ENCODE measurements at regions not wholly inside any gene's neighbourhood (a gene's known extent, or its start where the extent isn't known, plus 50 kb on each side); places are given as distances from the start of the nearest gene placed in this dataset.

- TF ChIP-seq CTCF (conservative IDR thresholded peaks at IDR 0.05) (no peak), ZFX (IDR thresholded peaks at IDR 0.05) (no peak)
These were observed 233.8 kb upstream of the UBASH3B start for GRCh38 chr11:122421702-122422101.

All from C4-2B (cell line).